ENCODE measurements at regions not wholly inside any gene's neighbourhood (a gene's known extent, or its start where the extent isn't known, plus 50 kb on each side); places are given as distances from the start of the nearest gene placed in this dataset.
"Not testable (repeated sequence)": the region's sequence is repeated elsewhere in the genome, so short reads cannot be mapped to it uniquely, and the experiment has no call there.

- no peak for DNase-seq
These were observed 451.3 kb upstream of the TMEFF2 start for GRCh38 chr2:192645811-192646598.

- no peak for DNase-seq
These were observed 439.8 kb upstream of the TMEFF2 start for GRCh38 chr2:192634557-192634956.

- no peak for DNase-seq
These were observed 433.3 kb upstream of the TMEFF2 start for GRCh38 chr2:192628017-192628416.

GRCh38 chr2:192615105-192615504 lies 420.4 kb upstream of the TMEFF2 start:
- no peak for DNase-seq

DNA sequence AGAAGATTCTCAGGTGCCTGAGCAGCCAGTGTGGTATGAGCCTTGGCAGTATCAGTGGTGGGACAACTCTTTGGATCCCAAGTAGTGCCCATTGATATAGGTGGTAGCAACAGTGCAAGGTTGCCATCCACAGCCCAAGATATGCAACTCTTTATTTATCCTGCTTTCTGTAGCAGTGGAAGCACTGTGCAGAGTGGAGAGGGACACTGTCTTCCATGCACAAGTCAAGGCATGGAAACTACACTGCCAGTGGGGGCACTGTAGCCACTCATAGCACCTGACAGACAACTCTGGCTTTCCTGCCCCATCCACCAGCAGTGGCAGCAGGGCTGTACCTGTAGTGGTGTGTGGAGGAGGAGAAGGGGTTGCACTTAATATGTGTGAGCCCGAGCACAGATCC lies 409.6 kb upstream of the TMEFF2 start:
- no peak for DNase-seq

GRCh38 chr2:192598649-192599048 lies 403.9 kb upstream of the TMEFF2 start:
- DNase-seq, result not testable (repeated sequence)

GRCh38 chr2:192593561-192593960 lies 398.8 kb upstream of the TMEFF2 start:
- DNase-seq, result no peak

DNA sequence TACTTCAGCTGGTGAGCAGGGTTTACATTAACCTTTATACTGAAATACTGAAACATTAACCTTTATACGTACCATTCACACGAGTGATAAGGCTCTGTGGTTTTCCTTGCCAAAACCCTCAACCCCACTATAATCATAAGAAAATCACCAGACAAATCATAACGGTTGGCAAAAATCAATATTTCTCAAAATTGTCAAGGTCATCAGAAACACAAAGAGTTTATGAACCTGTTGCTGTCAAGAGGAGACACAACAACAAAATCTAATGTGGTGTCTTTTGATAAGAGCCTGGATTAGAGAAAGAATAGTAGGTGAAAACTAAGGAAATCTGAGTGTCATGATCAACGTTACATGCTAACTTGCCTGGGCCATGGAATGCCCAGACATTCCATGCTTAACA lies 396.9 kb upstream of the TMEFF2 start:
- no peak for DNase-seq

GRCh38 chr2:192585418-192585817 lies 390.7 kb upstream of the TMEFF2 start:
- no peak for DNase-seq

GRCh38 chr2:192584976-192585375 lies 390.2 kb upstream of the TMEFF2 start:
- no peak for DNase-seq

- DNase-seq, result no peak
These were observed 385.4 kb upstream of the TMEFF2 start for GRCh38 chr2:192579965-192580700.

DNA sequence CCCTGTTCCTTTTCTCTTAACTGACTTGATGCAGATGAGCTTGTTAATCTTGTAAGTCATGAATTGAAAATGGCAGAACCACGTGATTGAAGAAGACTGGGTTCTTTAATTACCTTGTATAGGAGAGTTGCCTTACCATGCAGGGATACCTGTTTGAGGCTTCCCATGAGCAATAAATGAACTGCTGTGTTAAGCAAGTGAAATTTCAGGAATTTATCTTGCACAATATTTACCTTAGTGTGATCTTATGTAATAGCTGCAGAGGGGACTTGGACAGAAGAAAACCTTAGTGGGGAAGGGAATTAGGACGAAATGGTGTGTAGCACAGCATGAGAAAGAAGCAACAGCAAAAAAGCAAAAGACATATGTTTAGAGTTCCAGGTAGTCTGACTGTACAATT lies 384.0 kb upstream of the TMEFF2 start:
- no peak for DNase-seq

DNA sequence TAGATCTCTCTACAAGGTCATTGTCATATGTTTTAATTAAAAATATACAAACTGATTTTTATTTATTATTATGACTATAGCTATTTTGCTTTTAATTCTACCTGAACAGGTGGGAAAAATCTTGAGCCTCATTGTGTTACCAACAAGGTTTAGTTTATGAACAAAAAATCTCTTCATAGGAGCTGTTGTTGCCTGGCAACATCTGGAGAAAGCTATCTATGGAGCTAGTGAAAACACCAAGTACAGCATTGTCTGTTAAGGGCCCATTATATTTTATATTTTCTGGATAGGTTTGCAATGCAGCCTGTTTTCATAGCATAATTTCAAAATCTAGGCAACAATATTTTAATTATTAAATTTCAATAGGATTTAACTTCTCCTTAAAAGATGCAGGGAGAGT lies 383.0 kb upstream of the TMEFF2 start:
- no peak for DNase-seq

DNA sequence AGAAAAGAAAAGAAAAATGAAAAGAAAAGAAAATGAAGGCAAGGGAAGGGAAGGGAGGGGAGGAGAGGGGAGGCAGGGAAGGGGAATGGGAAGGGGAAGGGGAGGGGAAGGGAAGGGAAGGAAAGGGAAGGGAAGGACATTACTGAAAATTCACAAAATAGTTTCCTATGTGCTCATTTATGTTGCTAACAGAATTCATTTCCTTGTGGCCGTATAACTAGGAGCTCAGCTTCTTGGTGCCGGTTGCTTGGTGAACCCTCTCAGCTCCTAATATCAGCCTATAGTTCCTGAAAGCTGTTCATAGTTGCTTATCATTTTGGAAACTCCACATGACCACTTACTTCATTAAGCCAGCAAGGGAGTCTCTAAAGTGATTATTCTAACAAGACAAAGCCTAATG lies 379.8 kb upstream of the TMEFF2 start:
- no peak for DNase-seq

- DNase-seq, result no peak
These were observed 376.9 kb upstream of the TMEFF2 start for GRCh38 chr2:192571636-192572035.

GRCh38 chr2:192570788-192571187 lies 376.1 kb upstream of the TMEFF2 start:
- no peak for DNase-seq

DNA sequence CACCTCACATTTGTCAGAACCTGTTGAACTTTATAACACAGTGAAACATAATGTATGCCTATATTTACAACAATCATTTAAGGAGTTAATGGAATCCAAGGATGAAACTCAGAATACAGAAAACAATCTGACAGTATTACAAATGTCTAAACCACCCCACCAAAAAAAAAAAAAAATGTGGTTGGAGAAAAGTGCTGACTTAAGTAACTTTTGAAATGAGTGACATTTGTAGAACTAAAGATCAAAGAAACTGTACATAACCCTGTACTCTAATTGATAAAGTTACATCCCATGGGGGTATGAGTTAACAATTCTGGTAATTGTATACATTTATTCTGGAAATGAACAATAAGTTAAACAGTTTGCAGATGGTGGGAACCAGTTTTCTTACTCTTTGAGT lies 372.1 kb upstream of the TMEFF2 start:
- DNase-seq, result no peak

- no peak for DNase-seq
These were observed 365.6 kb upstream of the TMEFF2 start for GRCh38 chr2:192560326-192560725.

- no peak for DNase-seq
These were observed 364.9 kb upstream of the TMEFF2 start for GRCh38 chr2:192559587-192559986.

GRCh38 chr2:192558637-192559036 lies 363.9 kb upstream of the TMEFF2 start:
- no peak for DNase-seq

GRCh38 chr2:192555740-192556139 lies 361.0 kb upstream of the TMEFF2 start:
- DNase-seq, result no peak

DNA sequence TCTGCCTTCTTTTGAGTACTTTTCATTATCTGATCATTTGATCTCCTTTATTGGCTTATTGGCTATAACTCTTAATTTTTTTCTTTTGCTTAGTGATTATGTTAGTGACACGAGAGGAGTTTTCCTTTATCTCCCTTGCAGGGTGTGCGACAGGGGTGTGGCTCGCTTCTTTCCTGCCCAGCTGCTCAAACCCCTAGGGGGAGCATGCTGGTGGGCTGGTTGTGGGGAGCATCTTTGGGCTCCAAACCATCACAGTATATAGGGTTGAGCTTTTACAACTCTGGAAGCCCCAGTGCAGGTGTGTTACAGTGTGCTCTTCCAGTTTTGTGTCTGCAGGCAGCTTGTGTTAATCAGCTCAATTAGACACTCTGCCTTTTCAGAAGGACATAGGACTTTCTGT lies 357.0 kb upstream of the TMEFF2 start:
- no peak for DNase-seq

GRCh38 chr2:192546565-192546964 lies 351.8 kb upstream of the TMEFF2 start:
- no peak for DNase-seq

- DNase-seq, result no peak
These were observed 349.7 kb upstream of the TMEFF2 start for GRCh38 chr2:192544371-192544955.
